Smooth muscle cell (in vitro differentiated cells): ENCODE measurements at regions not wholly inside any gene's neighbourhood (a gene's known extent, or its start where the extent isn't known, plus 50 kb on each side); places are given as distances from the start of the nearest gene placed in this dataset.

Experiments
- DNase-seq: peaks from one replicate; lab custom pipeline; 2025; ENCODE audit not compliant: unreplicated experiment; lab: John Stamatoyannopoulos, UW
- H2AFZ ChIP-seq: fragments of 200-600 bp; sonication (generic); 2 replicates; pipeline ENCODE4 v1.6.0; 2016; ENCODE audit warnings: antibody characterized with exemption, low read depth, mild to moderate bottlenecking
- H3F3A ChIP-seq: fragments of 200-600 bp; sonication (generic); 2 replicates; pipeline ENCODE4 v1.6.0; 2017; ENCODE audit warnings: antibody characterized with exemption, low read depth
- H3K27ac ChIP-seq: fragments of 200-600 bp; sonication (generic); 2 replicates; pipeline ENCODE4 v1.5.1; 2016; ENCODE audit warnings: low read depth, mild to moderate bottlenecking
- H3K27me3 ChIP-seq: fragments of 200-600 bp; sonication (generic); 2 replicates; pipeline ENCODE4 v1.6.1; 2016; ENCODE audit warnings: low read depth, mild to moderate bottlenecking
- H3K36me3 ChIP-seq: fragments of 200-600 bp; sonication (generic); 2 replicates; pipeline ENCODE4 v1.5.1; 2016; ENCODE audit warnings: low read depth
- H3K4me1 ChIP-seq: fragments of 200-600 bp; sonication (generic); 2 replicates; pipeline ENCODE4 v1.5.1; 2016; ENCODE audit warnings: low read depth
- H3K4me2 ChIP-seq: fragments of 200-600 bp; sonication (generic); 2 replicates; pipeline ENCODE4 v1.6.0; 2016; ENCODE audit warnings: mild to moderate bottlenecking
- H3K4me3 ChIP-seq: fragments of 200-600 bp; sonication (generic); 2 replicates; pipeline ENCODE4 v1.5.1; 2016; ENCODE audit warnings: mild to moderate bottlenecking
- H3K79me2 ChIP-seq: fragments of 200-600 bp; sonication (generic); 2 replicates; pipeline ENCODE4 v1.6.0; 2016; ENCODE audit warnings: low read depth, mild to moderate bottlenecking
- H3K9ac ChIP-seq: fragments of 200-600 bp; sonication (generic); 2 replicates; pipeline ENCODE4 v1.6.0; 2016; ENCODE audit warnings: low read depth
- H3K9me3 ChIP-seq: fragments of 200-600 bp; sonication (generic); replicated peaks from 2 replicates; pipeline ENCODE4 v1.5.1; 2016; ENCODE audit warnings: low read depth
- H4K20me1 ChIP-seq: fragments of 200-600 bp; sonication (generic); 2 replicates; pipeline ENCODE4 v1.6.0; 2016; ENCODE audit warnings: low read depth
- WGBS: methylation state at CpG from one replicate; pipeline ENCODE4 v1.1.7; 2016; ENCODE audit warnings: low lambda C conversion rate; 5-methylcytosine and 5-hydroxymethylcytosine counted together
- TF ChIP-seq, protein P1 (sequence below): fragments of 200-600 bp; sonication (generic); IDR thresholded peaks from 2 replicates; pipeline ENCODE4 v1.5.1; 2017; ENCODE audit warnings: borderline replicate concordance, mild to moderate bottlenecking, antibody characterized with exemption; ENCODE audit not compliant: insufficient read depth, poor library complexity, severe bottlenecking

DNA sequence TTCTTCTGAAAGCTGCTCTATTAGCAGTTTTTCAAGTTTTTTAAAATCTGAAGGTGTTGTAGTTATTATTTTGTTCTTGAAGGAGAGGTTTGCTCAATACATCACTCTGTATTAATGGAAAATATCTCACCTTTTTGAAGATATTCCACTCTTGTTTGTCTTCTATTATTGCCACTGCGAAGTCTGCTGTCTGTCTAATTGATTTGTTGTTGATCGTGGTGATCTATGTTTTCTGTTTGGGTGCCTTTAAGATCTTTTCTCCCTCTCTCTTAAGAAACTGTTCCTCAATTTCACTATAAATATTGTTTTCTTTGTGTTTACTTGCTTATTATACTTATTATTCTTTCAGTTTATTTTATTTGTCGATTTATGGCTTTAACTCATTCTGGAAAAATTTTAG, 64.9 kb upstream of the FZD8 start:
- Histone ChIP-seq H3K27me3 (no peaks in the 10 kb centered on the region), H3K36me3 (no peaks in the 10 kb centered on the region), H3K9ac (no peak overlapping the region), H3K4me3 (no peak overlapping the region), H3K4me2 (no peak overlapping the region), H3K9me3 (no peaks in the 10 kb centered on the region), H4K20me1 (no peaks in the 10 kb centered on the region), H2AFZ (no peak overlapping the region), H3F3A (no peaks in the 10 kb centered on the region), H3K79me2 (no peaks in the 10 kb centered on the region), H3K27ac (no peak overlapping the region), H3K4me1 (no peaks in the 10 kb centered on the region)
- 94% methylated on average over 3 of the region's 3 CpGs for WGBS
- DNase-seq, result no peak
- TF ChIP-seq, protein P1, sequence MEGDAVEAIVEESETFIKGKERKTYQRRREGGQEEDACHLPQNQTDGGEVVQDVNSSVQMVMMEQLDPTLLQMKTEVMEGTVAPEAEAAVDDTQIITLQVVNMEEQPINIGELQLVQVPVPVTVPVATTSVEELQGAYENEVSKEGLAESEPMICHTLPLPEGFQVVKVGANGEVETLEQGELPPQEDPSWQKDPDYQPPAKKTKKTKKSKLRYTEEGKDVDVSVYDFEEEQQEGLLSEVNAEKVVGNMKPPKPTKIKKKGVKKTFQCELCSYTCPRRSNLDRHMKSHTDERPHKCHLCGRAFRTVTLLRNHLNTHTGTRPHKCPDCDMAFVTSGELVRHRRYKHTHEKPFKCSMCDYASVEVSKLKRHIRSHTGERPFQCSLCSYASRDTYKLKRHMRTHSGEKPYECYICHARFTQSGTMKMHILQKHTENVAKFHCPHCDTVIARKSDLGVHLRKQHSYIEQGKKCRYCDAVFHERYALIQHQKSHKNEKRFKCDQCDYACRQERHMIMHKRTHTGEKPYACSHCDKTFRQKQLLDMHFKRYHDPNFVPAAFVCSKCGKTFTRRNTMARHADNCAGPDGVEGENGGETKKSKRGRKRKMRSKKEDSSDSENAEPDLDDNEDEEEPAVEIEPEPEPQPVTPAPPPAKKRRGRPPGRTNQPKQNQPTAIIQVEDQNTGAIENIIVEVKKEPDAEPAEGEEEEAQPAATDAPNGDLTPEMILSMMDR, result no peak

DNA sequence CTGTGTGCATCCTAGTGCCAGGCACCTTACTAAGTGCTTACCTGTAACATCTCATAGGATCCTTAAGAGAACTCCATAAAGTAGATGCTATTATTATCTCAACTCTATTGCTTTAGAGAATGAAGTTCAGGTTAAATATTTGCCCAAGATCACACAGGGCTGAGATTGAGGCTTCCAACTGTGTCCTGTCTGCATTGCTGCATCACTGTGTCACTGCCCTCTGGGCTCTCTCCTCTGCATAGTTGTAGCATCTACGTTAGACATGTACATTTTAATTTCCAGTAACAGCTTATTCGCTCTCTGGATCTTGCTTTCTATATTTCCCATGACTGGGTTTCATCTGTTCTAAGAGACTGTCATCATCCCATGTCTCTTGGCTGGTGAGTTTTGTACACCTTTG, 63.6 kb upstream of the FZD8 start:
- no peaks in the 10 kb centered on the region for H3K79me2 ChIP-seq
- H3K9me3 ChIP-seq, result no peaks in the 10 kb centered on the region
- H2AFZ ChIP-seq, result no peak overlapping the region
- H3K4me2 ChIP-seq, result no peak overlapping the region
- 79% methylated on average over 2 of the region's 2 CpGs for WGBS
- no peak for DNase-seq
- TF ChIP-seq, protein P1, result no peak
- no peaks in the 10 kb centered on the region for H3K27me3 ChIP-seq
- H3F3A ChIP-seq, result no peaks in the 10 kb centered on the region
- H3K4me1 ChIP-seq, result no peaks in the 10 kb centered on the region
- H3K4me3 ChIP-seq, result no peak overlapping the region
- no peaks in the 10 kb centered on the region for H3K36me3 ChIP-seq
- H3K27ac ChIP-seq, result no peak overlapping the region
- no peak overlapping the region for H3K9ac ChIP-seq
- no peaks in the 10 kb centered on the region for H4K20me1 ChIP-seq

DNA sequence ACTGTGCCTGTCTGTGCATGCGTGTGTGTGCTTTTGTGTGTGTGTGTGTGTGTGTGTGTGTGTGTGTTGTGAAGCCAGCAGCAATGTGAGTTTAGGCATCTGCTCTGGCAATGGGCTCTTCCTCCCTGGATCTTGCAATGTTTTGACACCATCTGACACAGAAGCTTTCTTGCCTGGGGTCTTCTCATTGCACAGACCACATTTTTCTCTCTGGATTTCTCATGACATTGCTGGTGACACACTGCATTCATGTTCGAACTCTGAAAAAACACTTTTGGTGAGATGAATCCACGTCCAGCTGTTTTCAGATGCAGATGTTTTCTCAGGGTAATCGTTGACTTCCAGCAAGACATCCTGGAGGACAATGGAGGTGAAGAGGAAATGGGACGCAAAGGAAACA, 63.0 kb upstream of the FZD8 start:
- WGBS, result 88% methylated on average over 5 of the region's 5 CpGs
- H4K20me1 ChIP-seq, result no peaks in the 10 kb centered on the region
- no peaks in the 10 kb centered on the region for H3K27me3 ChIP-seq
- no peak overlapping the region for H3K27ac ChIP-seq
- TF ChIP-seq, protein P1, result no peak
- no peaks in the 10 kb centered on the region for H3K4me1 ChIP-seq
- no peak overlapping the region for H3K4me2 ChIP-seq
- H3K9me3 ChIP-seq, result no peaks in the 10 kb centered on the region
- H2AFZ ChIP-seq, result no peak overlapping the region
- H3K4me3 ChIP-seq, result no peak overlapping the region
- H3K79me2 ChIP-seq, result no peaks in the 10 kb centered on the region
- DNase-seq, result no peak
- H3K9ac ChIP-seq, result no peak overlapping the region
- H3K36me3 ChIP-seq, result no peaks in the 10 kb centered on the region
- H3F3A ChIP-seq, result no peaks in the 10 kb centered on the region

DNA sequence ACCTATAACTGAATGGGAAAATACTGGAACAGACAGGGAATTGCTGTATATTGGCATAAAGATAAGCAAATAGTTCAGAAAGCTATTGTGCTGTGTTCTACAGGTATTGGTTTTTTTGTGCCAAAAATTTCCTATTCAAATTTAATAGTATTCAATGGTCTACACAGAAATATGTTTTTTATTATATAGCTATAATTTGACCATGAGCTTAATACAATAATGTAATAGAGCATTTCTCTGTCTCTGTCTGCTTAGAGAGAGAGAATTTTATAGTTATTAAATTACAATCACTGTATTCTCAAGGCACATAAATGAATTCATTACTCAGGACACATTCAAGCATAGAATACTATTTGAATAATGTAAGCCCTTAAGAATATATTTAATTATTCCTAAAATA, 62.3 kb upstream of the FZD8 start:
- no peak overlapping the region for H3K27ac ChIP-seq
- H3F3A ChIP-seq, result no peaks in the 10 kb centered on the region
- H3K79me2 ChIP-seq, result no peaks in the 10 kb centered on the region
- H3K4me3 ChIP-seq, result no peak overlapping the region
- H3K9ac ChIP-seq, result no peak overlapping the region
- no peaks in the 10 kb centered on the region for H3K36me3 ChIP-seq
- no peaks in the 10 kb centered on the region for H3K9me3 ChIP-seq
- H2AFZ ChIP-seq, result no peak overlapping the region
- H3K4me2 ChIP-seq, result no peak overlapping the region
- H4K20me1 ChIP-seq, result no peaks in the 10 kb centered on the region
- no peak for DNase-seq
- peaks cover 5% of the 10 kb centered on the region for H3K27me3 ChIP-seq
- TF ChIP-seq, protein P1, result no peak
- no peaks in the 10 kb centered on the region for H3K4me1 ChIP-seq
